Superior temporal gyrus (tissue), 1 donor: ENCODE measurements at regions not wholly inside any gene's neighbourhood (a gene's known extent, or its start where the extent isn't known, plus 50 kb on each side); places are given as distances from the start of the nearest gene placed in this dataset.
"Not testable (repeated sequence)": the region's sequence is repeated elsewhere in the genome, so short reads cannot be mapped to it uniquely, and the experiment has no call there.

Experiments used
- DNase-seq: peaks from one replicate; pipeline ENCODE4 v3.0.0-alpha.2; 2016; ENCODE audit errors: extremely low spot score

- peak; percentile 61 for DNase-seq
Observed at GRCh38 chr10:121132273-121132672, 281.1 kb downstream of the WDR11 start.

DNA sequence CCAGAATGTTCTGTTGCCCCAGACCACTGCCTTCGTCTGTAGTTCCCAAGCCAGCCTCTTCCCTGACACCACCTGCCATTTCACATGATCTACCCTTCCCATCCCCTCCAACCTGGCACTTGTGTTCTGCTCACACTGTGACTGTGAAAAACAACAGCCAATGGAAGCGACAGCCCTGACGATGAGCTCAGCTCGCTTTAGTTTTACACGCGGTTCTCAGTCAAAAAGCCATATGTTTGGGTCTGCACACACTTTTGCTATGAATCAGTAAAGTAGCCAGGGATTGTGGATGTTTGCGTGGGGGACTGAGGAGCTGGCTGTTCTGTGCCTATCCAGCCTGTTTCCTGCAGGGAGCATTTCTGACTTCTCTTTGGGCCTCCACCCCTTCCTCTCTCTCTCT is 282.7 kb downstream of the WDR11 start:
- no peak for DNase-seq

DNA sequence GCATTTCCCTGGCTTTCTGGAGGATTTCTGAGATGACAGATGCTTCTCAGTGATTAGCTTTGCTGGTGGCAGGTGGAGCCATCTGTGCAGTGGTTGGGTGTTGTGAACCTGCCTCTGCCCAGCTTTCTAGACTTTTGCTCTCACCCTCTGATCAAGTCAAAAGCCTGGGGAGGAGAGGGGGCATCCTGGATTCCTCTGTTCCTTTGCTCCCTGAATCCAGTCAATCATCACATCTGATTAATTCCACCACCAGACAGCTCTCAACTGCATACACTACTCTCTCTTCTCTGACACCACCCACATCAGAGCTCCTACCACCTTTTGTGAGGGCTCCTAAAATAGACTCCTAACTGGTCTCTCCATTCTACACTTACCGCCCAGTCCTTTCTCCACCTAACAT is 283.5 kb downstream of the WDR11 start:
- DNase-seq = no peak

- no peak for DNase-seq
Observed at GRCh38 chr10:121135512-121135911, 284.4 kb downstream of the WDR11 start.

DNA sequence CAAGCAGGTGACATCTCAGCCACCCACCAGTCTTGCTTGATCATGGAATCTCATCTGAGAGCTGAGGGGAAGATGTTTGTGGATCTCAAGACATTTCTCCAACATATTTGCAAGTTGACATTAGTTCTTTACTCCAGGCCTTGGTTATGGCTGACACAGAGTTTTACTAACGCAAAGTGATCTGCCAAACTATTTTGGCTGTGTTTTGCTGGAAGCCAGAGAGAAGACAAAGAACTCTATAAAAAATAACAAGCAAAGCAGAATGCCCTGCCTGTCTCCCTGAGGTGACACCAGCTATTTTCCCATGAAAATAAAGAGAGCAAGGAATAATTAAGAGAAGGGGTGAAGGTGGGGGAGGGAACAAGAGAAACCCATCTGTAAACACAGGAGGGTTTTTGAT is 286.4 kb downstream of the WDR11 start:
- no peak for DNase-seq

DNA sequence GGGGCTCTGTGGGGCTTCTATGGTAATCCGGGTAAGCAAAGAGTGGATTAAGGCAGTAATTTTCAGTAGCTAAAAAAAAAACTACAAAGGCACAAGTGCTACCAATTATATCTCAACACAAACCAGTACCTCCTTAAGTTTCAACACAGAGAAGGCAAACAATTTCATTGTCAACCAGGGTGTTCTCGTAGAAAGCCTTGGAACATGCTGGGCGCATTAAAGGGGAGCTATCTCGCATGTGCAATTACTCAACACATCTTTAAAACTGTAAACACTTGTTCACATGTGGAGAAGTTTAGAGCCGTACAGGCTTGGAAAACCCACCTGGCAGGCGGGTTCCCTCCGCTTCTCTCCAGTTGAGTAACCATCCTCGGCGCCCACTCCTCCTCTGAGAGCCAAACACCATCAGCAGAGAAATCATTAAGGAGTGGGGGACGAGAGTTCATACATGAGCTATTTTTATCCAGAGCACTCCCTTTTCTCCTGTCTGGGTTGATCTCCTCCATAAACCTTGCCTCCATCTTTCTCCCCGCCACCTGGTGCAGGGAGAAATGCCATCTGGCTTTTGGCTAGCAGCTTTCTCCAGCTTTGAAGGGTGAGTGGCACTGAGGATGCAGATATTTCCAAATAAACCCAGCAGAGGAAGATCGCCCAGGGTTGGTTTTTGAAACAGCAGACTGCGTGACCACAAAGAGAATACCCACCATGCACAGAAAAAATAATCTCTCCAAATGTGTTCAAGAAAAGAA is 287.1 kb downstream of the WDR11 start:
- no peak for DNase-seq

- DNase-seq = no peak
Observed at GRCh38 chr10:121138918-121139317, 287.8 kb downstream of the WDR11 start.

DNA sequence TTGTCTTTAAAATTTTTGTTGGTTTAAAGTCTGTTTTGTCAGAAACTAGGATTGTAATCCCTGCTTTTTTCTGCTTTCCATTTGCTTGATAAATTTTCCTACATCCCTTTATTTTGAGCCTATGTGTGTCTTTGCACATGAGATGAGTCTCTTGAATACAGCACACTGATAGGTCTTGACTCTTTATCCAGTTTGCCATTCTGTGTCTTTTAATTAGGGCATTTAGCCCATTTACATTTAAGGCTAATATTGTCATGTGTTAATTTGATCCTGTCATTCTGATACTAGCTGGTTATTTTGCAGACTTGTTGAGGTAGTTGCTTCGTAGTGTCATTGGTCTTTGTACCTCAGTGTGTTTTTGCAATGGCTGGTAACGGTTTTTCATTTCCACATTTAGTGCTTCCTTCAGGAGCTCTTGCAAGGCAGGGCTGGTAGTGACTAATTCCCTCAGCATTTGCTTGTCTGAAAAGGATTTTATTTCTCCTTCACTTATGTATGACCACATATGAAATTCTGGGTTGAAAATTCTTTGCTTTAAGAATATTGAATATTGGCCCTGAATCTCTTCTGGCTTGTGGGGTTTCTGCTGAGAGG is 294.7 kb downstream of the WDR11 start:
- not testable (repeated sequence) for DNase-seq

DNA sequence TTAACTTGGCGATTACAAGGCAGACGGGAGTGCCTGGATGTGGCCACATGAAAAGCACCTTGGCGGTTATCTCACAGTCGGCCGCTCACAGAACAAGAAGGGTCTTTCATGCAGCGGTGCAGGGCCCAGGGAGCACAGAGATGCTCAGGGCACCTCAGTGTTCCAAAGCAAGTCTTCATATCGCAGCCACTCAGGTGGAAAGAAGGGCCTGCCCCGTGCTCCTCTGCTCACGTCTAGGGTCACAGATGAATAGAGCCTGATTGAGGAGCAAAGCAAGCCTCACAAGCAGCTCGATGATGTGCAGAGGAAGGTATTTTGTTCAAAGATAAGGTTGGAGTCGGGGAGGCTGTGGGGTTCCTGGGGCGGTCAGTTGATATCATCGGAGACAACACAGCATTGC is 297.8 kb downstream of the WDR11 start:
- DNase-seq = no peak

DNA sequence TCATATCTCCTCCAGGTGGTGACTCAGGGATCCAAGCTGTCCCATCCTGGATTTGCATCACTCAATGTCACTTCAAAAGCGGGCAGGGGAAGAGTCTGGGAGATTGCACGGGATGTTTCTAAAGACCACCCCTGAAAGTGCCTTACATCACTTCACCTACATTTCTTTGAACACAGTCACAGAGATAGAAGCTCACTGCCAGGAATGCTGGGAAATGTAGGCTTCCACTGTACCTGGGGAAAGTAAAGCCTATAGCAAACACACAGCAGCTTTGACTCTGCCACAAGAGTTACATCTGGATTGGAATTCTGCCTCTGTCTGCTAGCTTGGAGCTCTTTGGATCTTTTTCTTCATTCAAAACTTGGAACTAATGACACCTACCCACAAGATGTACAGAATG is 300.9 kb downstream of the WDR11 start:
- DNase-seq = no peak

DNA sequence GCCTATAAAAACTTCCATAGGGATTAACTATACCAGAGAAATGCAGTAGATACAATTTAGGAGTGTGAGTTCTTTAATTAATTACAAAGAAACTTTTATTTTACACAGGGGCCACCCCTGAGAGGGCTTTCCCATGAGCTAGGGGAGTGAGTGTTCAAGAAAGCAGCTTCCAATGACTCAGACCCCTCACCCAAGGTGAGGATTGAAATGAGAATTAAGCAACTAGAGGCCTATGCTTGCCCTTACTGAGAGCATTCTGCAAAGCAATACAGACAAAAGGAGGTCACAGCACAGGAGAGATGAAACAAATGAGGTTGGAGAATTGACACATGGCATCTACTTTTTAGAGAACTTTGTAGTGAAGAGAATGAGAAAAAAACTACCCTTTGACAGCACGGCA is 301.8 kb downstream of the WDR11 start:
- DNase-seq = no peak

GRCh38 chr10:121154310-121154709 is 303.1 kb downstream of the WDR11 start:
- DNase-seq = peak; percentile 58

DNA sequence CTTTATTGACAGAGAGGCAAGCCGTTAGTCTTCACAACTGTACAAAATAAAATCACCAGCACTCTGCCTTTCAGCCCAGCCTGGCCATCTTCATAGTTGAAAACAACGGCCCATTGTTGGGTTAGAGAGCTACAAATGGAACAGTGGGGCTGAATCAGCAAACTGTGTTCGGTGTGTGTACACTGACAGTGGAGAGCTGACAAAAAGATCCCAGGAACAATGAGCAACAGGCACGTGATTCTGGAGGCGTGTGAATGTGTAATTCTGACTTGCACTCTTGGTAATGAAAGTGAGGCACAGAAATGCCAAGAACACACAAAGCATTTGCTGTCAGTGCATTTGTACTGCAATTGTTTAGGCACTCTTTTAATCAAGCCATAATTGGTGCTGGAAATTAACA is 303.7 kb downstream of the WDR11 start:
- DNase-seq = peak; percentile 99

DNA sequence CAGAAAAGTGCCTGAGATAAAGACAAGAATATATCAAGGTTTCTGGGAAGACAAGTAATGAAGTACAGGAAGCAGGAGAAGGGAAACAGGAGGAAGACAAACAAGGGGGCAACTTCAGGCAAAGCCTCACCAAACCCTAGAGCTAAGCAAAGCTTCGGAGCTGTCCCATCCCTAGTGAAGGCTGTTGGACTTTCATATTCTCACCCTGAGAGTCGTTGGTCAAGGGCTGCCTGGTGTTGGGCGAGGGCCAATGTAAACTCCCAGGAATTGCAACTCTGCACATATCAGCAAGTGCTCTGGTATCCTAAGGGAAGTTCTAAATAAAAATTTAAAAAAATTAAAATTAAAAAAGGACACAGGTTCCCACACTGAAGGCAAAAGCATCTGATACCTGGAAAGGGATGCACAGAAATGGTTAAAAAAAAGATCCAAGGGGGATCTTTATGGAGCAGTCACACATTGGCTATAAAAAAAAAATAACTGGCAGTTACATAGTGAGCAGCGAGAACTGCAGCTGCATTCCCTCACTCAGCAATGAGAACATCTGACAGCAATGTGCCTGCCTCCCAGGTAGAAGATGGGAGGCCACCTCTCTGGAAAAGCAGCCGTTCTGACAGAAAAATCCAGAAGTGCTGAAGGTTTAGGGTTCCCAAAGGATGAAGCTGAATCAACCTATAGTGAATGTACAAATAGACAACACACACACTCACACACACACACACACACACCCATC is 304.7 kb downstream of the WDR11 start:
- no peak for DNase-seq

DNA sequence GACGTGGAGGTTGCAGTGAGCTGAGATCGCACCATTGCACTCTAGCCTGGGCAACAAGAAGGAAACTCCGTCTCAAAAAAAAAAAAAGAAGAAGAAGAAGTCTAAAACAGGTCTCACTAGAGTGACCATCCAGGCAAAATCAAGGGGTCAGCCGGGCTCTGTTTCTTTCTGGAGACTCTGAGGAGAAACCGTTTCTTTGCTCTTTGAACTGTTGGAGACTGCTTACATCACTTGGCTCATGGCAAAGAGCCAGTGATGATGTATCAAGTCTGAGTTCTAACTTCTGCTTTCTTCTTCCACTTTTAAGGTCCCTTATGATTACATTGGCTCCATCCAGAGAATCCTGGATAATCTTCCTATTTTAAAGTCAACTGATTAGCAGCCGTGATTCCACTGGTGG is 306.8 kb downstream of the WDR11 start:
- DNase-seq = peak; percentile 59

- no peak for DNase-seq
Observed at GRCh38 chr10:121158988-121159579, 307.9 kb downstream of the WDR11 start.

- DNase-seq = no peak
Observed at GRCh38 chr10:121159670-121160069, 308.5 kb downstream of the WDR11 start.

- DNase-seq = no peak
Observed at GRCh38 chr10:121165276-121165675, 314.1 kb downstream of the WDR11 start.

DNA sequence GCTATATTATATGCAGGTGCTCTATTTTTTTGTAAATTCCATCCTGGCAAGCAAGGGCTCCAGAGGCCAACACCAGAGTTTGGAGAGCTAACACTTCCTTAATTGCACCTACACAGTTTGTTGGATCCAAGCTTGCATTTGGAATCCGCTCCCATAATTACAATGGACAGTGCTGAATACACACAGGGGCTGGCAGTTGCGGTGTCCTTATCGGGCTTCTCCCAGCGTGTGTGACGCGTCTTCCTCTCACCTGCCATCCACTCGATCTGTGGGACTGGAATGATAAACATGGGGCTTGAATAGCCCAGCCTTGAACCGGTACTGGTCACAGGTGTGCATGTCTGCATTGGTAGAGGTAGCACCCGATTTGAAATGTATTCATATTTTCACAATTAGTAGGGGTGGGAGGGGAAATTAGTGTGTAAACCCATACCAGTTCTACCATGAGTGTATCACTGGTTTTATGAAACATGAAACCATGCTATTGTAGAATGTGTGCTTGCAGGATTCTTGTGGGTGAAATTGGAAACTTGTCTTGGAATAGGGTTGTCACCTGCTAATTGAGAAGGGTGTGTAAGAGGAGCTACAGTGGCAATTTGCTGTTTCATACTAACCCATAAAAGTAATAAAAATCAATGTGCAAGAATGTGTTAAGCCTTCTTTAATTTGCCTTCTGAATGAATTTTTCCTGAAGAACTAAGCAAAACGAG is 316.5 kb downstream of the WDR11 start:
- no peak for DNase-seq

DNA sequence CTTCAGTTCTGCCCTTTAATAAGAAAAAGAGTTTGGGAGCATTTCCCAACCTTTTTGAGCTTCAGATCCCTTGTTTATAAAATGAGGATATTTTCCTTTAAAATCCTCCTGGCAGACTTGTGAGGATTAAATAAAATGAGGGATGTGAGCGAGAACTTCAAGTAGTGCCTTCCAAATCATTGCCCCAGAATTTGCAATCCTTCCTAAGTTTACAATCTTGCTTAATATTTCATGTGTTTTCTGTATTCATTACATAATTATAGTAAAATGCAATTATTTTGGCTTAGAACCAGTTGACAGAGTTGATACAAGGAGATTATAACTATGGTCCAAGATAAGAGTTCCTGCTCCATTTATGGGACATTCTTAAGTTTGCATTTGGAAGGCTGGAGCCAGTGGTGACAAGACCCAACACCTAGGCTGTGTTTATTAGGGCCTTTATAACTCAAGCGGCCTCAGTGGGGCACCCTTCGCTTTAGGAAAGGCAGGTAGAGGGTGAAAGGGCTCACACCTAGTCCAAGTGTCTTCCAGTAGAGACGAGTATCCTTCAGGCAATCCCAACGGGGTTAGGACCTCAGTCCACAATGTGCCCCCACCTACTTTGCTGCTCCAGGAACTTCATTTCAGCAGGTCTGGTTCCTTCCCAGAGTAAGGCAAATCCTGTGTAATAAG is 317.5 kb downstream of the WDR11 start:
- DNase-seq = no peak

DNA sequence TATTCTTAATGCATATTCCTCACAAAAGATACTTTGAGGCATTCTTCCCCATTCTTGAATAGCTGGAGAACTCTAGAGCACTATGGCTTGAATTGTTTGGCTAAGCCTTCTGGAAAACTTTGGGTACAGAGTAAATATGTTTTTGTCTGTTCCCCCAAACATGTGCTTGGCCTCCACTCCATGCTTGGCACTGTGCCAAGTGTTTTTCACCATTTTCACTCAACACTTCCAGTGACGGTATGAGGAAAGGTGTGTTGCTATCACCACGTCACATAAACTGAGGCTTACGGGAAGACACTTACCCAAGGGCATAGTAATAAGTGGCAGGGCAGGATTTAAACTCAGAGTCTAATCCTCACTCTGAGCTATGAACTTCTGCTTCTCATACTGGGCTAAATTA is 318.2 kb downstream of the WDR11 start:
- no peak for DNase-seq
